Hepatocyte (in vitro differentiated cells): ENCODE measurements at regions not wholly inside any gene's neighbourhood (a gene's known extent, or its start where the extent isn't known, plus 50 kb on each side); places are given as distances from the start of the nearest gene placed in this dataset.

ENCODE experiments used
- DNase-seq: peaks from one replicate; pipeline ENCODE4 v3.0.0-alpha.2; 2016; ENCODE audit warnings: low spot score
- H2AFZ ChIP-seq: fragments of 200-600 bp; sonication (generic); 2 replicates; pipeline ENCODE4 v1.6.0; 2016; ENCODE audit warnings: antibody characterized with exemption, mild to moderate bottlenecking
- H3K27ac ChIP-seq: fragments of 200-600 bp; sonication (generic); 2 replicates; pipeline ENCODE4 v1.5.1; 2016; ENCODE audit warnings: mild to moderate bottlenecking
- H3K27me3 ChIP-seq: fragments of 200-600 bp; sonication (generic); 2 replicates; pipeline ENCODE4 v1.6.1; 2016
- H3K36me3 ChIP-seq: fragments of 200-600 bp; sonication (generic); replicated peaks from 2 replicates; pipeline ENCODE4 v1.5.1; 2016; ENCODE audit warnings: low read depth; ENCODE audit not compliant: insufficient read depth
- H3K4me1 ChIP-seq: fragments of 200-600 bp; sonication (generic); 2 replicates; pipeline ENCODE4 v1.5.1; 2016; ENCODE audit warnings: mild to moderate bottlenecking, moderate library complexity; ENCODE audit not compliant: insufficient read depth
- H3K4me2 ChIP-seq: fragments of 200-600 bp; sonication (generic); 2 replicates; pipeline ENCODE4 v1.6.0; 2016
- H3K4me3 ChIP-seq: fragments of 200-600 bp; sonication (generic); 2 replicates; pipeline ENCODE4 v1.5.1; 2016; ENCODE audit warnings: mild to moderate bottlenecking
- H3K79me2 ChIP-seq: fragments of 200-600 bp; sonication (generic); 2 replicates; pipeline ENCODE4 v1.6.0; 2017; ENCODE audit warnings: mild to moderate bottlenecking
- H3K9me2 ChIP-seq: fragments of 200-600 bp; sonication (generic); replicated peaks from 2 replicates; pipeline ENCODE4 v1.6.0; 2017; ENCODE audit warnings: mild to moderate bottlenecking; ENCODE audit not compliant: insufficient read depth
- H3K9me3 ChIP-seq: fragments of 200-600 bp; sonication (generic); 2 replicates; pipeline ENCODE4 v1.5.1; 2016; ENCODE audit warnings: low read depth, mild to moderate bottlenecking
- H4K20me1 ChIP-seq: fragments of 200-600 bp; sonication (generic); 2 replicates; pipeline ENCODE4 v1.6.0; 2016; ENCODE audit warnings: mild to moderate bottlenecking; ENCODE audit not compliant: insufficient read depth, poor library complexity, severe bottlenecking
- EZH2 ChIP-seq: fragments of 200-600 bp; sonication (generic); IDR thresholded peaks from 2 replicates; pipeline ENCODE4 v1.6.1; 2016; ENCODE audit warnings: antibody characterized with exemption, mild to moderate bottlenecking, borderline replicate concordance
- EZH2phosphoT487 ChIP-seq: fragments of 200-600 bp; sonication (generic); IDR thresholded peaks from one replicate; pipeline ENCODE4 v1.6.1; 2018; ENCODE audit warnings: antibody characterized with exemption, mild to moderate bottlenecking, low read depth, moderate library complexity; ENCODE audit not compliant: unreplicated experiment, severe bottlenecking
- WGBS: methylation state at CpG from one replicate; pipeline ENCODE4 v1.1.6; 2016; ENCODE audit warnings: low lambda C conversion rate; ENCODE audit errors: missing lambda C conversion rate; 5-methylcytosine and 5-hydroxymethylcytosine counted together
- TF ChIP-seq, protein P1 (sequence below): fragments of 200-600 bp; sonication (generic); IDR thresholded peaks from 2 replicates; pipeline ENCODE4 v1.5.1; 2016; ENCODE audit warnings: antibody characterized with exemption, mild to moderate bottlenecking; ENCODE audit not compliant: poor library complexity

DNA sequence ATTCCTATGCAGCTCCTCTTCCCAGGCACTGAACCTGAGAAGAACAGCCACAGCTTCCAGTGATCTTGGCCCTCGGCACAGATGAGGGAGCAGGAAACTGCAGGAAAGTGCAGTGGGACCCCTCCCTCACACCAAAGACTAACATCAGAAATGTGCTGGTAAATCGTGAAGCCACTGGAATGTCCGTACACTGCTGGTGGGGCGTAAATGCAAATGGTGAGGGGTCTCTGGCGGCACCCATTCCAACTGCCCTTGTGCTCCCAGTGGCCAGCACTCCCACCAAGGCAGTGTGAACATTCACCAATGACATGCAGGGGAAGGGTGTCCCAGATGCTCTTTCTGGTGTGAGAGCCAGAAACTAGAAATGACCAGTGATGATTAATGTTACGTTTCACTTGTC is 574.0 kb downstream of the BRD1 start:
- 90% methylated on average over 6 of the region's 6 CpGs for WGBS
- peaks cover 6% of the 10 kb centered on the region for H3K27me3 ChIP-seq
- H3K9me2 ChIP-seq = no peaks in the 10 kb centered on the region

DNA sequence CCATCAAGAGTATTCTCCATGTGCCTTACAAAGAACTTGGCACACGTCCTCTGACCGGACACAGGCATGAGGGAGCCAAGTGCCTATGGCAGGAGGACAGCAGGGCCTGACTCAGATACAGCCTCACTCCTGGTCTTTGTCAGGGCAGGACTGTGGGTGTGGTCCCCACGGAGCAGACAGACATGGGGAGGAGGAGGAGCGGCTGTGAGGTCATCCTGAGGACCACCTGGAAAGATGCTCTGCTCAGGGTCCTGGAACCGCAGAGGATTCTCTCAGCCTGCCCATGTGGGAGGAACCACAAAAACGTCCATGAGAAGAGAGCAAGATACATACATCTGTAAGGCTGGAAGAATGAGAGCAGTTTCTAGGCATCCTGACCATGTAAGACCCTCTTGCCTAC is 576.3 kb downstream of the BRD1 start:
- H3K4me1 ChIP-seq = no peaks in the 10 kb centered on the region
- H3K27me3 ChIP-seq = peaks cover 8% of the 10 kb centered on the region
- H3K9me3 ChIP-seq = no peaks in the 10 kb centered on the region
- TF ChIP-seq EZH2 (no peak), EZH2phosphoT487 (no peak)
- TF ChIP-seq, protein P1, sequence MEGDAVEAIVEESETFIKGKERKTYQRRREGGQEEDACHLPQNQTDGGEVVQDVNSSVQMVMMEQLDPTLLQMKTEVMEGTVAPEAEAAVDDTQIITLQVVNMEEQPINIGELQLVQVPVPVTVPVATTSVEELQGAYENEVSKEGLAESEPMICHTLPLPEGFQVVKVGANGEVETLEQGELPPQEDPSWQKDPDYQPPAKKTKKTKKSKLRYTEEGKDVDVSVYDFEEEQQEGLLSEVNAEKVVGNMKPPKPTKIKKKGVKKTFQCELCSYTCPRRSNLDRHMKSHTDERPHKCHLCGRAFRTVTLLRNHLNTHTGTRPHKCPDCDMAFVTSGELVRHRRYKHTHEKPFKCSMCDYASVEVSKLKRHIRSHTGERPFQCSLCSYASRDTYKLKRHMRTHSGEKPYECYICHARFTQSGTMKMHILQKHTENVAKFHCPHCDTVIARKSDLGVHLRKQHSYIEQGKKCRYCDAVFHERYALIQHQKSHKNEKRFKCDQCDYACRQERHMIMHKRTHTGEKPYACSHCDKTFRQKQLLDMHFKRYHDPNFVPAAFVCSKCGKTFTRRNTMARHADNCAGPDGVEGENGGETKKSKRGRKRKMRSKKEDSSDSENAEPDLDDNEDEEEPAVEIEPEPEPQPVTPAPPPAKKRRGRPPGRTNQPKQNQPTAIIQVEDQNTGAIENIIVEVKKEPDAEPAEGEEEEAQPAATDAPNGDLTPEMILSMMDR = no peak
- no peak overlapping the region for H3K27ac ChIP-seq
- no peaks in the 10 kb centered on the region for H3K79me2 ChIP-seq
- no peak overlapping the region for H3K4me3 ChIP-seq
- no peak overlapping the region for H3K4me2 ChIP-seq
- H2AFZ ChIP-seq = no peak overlapping the region
- WGBS = 71% methylated on average over 6 of the region's 6 CpGs
- no peaks in the 10 kb centered on the region for H3K9me2 ChIP-seq
- H4K20me1 ChIP-seq = no peaks in the 10 kb centered on the region
- no peak for DNase-seq
- no peaks in the 10 kb centered on the region for H3K36me3 ChIP-seq

More for the DNA sequence above, 574.0 kb downstream of the BRD1 start:
- H3K79me2 ChIP-seq = no peaks in the 10 kb centered on the region
- H3K9me3 ChIP-seq = no peaks in the 10 kb centered on the region
- DNase-seq = no peak
- TF ChIP-seq EZH2phosphoT487 = no peak
- no peak for TF ChIP-seq EZH2
- TF ChIP-seq, protein P1 = no peak
- H3K36me3 ChIP-seq = no peaks in the 10 kb centered on the region
- no peak overlapping the region for H2AFZ ChIP-seq
- H3K27ac ChIP-seq = no peak overlapping the region
- no peak overlapping the region for H3K4me2 ChIP-seq
- H3K4me3 ChIP-seq = no peak overlapping the region
- no peaks in the 10 kb centered on the region for H4K20me1 ChIP-seq
- H3K4me1 ChIP-seq = no peaks in the 10 kb centered on the region

DNA sequence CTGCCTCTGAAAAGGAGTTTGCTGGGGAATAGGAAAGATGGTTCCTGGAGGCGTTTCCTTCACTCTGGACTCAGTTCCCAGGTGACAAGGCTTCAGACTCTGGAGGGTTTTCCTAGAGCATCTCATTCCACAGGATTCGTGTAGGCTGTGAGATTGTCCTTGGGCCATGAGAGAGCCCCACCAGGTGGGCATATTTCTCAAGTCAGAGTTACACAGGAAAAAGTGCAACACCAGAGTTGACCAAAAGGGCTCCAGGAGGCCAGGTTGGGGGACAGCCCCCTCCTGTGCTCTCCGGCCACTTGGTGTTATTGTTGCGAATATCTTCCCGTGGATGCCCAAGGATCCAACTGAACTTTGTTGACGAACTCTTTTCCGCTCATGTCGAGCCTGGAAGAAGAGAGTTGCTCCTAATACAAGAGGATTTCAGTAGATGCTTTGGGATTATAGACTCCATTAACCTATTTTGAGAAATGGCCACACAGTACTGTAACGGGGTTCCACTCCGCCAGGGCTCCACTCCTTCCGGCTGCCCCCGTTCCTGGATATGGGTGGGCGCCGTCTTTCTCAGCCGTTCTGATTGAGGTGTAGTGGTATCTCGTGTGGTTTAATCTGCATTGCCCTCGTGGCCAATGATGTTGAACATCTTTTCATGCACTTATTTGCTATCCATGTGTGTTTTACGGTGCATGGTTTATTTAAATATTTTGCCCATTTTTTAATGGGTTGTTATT is 580.3 kb downstream of the BRD1 start:
- H3K9me2 ChIP-seq = no peaks in the 10 kb centered on the region
- H4K20me1 ChIP-seq = no peaks in the 10 kb centered on the region
- no peak overlapping the region for H3K4me3 ChIP-seq
- no peak for DNase-seq
- 89% methylated on average over 18 of the region's 18 CpGs for WGBS
- no peak overlapping the region for H2AFZ ChIP-seq
- H3K27me3 ChIP-seq = peaks cover 8% of the 10 kb centered on the region
- H3K4me1 ChIP-seq = no peaks in the 10 kb centered on the region
- H3K27ac ChIP-seq = no peak overlapping the region
- H3K9me3 ChIP-seq = no peaks in the 10 kb centered on the region
- H3K4me2 ChIP-seq = no peak overlapping the region
- no peaks in the 10 kb centered on the region for H3K79me2 ChIP-seq
- TF ChIP-seq EZH2phosphoT487 = no peak
- TF ChIP-seq EZH2 = no peak
- TF ChIP-seq, protein P1 = no peak
- no peaks in the 10 kb centered on the region for H3K36me3 ChIP-seq
